Cardiac fibroblast (primary cell): ENCODE measurements at regions not wholly inside any gene's neighbourhood (a gene's known extent, or its start where the extent isn't known, plus 50 kb on each side); places are given as distances from the start of the nearest gene placed in this dataset.

Experiments
- DNase-seq, 2 donors: peaks; one replicate each; pipeline versions ENCODE4 v3.0.0 to v3.0.0-alpha.2; 2010; ENCODE audit warnings: low read depth in 2 of 2
- H3K4me3 ChIP-seq, 2 donors: replicated peaks in 1 of 2; 1 replicate in 1 of 2; 2 replicates in 1 of 2; pipeline ENCODE4 v1.5.1; 2011; ENCODE audit warnings: low read depth in 2 of 2, low read length in 2 of 2, mild to moderate bottlenecking in 2 of 2, moderate library complexity in 1 of 2
- TF ChIP-seq, protein P1 (sequence below): IDR thresholded peaks from one replicate; pipeline ENCODE4 v1.5.1; 2011; ENCODE audit warnings: low read depth, mild to moderate bottlenecking, low read length, inconsistent platforms

DNA sequence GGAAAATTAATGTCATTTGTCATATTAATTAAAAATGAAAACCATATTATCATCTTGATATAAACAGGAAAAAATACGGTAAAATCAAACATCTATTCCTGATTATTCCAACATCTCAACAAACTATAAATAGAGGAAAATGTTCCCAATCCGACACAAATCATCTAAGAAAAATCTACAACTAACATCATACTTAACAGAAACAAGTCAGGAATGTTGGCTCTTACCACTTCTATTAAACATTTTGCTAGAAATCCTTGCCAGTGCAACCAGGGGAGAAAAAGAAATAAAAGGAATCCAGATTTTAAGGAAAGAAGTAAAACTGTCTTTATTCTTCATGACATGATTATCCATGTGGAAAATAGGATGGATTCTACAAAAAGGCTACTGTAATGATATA lies 77.0 kb upstream of the IRF2BP2 start:
- no peak for DNase-seq
- TF ChIP-seq, protein P1, sequence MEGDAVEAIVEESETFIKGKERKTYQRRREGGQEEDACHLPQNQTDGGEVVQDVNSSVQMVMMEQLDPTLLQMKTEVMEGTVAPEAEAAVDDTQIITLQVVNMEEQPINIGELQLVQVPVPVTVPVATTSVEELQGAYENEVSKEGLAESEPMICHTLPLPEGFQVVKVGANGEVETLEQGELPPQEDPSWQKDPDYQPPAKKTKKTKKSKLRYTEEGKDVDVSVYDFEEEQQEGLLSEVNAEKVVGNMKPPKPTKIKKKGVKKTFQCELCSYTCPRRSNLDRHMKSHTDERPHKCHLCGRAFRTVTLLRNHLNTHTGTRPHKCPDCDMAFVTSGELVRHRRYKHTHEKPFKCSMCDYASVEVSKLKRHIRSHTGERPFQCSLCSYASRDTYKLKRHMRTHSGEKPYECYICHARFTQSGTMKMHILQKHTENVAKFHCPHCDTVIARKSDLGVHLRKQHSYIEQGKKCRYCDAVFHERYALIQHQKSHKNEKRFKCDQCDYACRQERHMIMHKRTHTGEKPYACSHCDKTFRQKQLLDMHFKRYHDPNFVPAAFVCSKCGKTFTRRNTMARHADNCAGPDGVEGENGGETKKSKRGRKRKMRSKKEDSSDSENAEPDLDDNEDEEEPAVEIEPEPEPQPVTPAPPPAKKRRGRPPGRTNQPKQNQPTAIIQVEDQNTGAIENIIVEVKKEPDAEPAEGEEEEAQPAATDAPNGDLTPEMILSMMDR: no peak
- H3K4me3 ChIP-seq: no peak overlapping the region

DNA sequence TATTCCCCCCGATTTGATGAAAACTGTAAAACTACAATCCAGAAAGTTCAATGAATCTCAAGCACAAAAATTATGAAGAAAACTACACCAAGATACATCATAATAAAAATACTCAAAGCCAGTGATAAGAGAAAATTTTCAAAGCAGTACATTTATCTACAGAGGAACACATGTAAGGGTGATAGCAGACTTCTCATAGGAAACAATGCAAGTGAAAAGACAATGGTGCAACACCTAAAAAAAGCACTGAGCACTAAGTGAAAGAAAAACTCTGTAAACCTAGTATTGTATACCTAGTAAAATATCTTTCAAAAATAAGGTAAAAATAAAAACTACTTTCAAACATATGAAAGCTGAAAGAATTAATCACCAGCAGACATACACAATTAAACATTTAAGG lies 76.1 kb upstream of the IRF2BP2 start:
- H3K4me3 ChIP-seq: no peak overlapping the region
- DNase-seq: no peak

DNA sequence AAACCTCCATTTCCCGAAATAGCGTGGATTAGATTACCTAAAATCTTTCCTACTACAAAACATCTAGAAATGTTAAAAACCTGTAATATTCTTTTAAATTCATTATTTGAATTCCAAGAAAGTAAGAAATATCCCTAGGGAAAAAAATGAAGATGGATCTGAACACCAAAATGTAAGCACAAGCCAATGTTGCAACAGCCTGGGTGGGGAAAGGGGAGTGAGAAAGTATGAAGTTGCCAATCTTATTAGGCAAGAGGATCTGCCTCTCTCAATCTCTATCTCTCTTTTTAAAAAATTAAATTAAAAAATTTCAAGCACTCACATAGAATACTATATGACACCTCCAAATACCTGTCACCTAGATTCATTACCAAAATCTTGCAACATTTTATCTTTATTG lies 74.9 kb upstream of the IRF2BP2 start:
- H3K4me3 ChIP-seq: no peak overlapping the region
- TF ChIP-seq, protein P1: no peak
- DNase-seq: peak; percentile 38 to 56

More for the DNA sequence above, 76.1 kb upstream of the IRF2BP2 start:
- TF ChIP-seq, protein P1: no peak

DNA sequence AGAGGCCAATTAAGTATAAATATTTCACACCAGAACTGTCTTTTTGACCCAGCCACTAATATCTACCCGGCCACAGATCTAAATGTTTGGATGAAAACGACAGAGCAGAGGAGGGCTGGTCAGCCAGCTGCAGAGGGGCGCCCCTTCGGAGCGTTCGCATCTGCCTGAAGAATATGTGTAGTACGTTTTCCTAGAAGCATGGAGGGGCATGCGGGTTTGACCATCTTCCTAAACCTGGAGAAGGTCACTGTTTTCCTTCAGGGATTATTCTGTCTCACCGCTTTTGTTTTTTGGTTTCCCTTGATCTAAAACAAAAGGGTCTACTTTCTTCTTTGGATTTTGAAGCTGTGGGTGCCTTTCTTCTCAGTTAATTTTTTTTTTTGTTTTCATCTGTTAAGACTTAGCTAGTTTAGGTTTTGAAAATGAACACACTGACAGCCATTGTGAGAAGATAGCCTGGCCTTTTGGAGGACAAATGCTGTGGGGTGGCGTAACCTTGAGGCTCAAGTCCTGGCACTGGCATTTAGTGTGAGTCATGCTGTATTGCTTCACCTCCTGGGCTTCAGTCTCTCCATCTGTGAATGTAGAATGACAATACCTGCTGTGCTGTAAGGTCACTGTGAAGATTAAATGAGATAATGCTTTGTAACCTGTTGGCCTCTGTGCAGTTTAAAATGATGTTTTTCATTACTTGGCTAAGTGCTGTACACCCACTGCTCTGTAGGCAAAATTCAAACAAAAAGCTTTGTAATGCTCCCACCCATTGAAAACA lies 74.1 kb upstream of the IRF2BP2 start:
- H3K4me3 ChIP-seq: no peak overlapping the region
- DNase-seq: peak; percentile 83 to 92
- TF ChIP-seq, protein P1: no peak

DNA sequence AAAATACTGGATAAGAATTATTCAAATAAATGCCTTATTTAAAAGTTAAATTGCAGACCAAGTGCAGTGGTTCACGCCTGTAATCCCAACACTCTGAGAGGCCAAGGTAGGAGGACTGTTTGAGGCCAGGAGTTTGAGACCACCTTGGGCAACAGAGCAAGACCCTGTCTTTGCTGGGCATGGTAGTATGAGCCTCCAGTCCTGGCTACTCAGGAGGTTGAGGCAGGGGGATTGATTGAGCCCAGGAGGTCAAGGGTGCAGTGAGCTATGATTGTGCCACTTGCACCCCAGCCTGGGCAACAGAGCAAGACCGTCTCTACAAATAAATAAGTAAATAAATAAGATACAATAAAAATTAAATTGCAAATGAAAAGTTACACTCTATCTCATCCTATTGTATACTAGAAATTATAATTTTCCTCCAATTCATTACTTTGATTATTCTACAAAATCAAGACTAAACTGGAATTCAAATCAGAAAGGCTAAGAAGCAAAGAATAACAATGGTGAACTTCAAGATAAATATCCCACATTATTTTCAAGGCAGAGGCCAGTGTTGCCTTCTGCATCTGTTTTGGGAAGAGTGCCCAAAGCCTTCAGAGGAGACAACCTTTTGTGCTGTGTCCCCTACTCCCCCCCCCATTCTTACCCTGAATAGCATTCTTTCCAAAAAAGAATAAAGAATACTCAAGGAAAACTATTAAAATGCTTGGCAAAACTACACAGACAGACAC lies 73.3 kb upstream of the IRF2BP2 start:
- no peak overlapping the region for H3K4me3 ChIP-seq
- TF ChIP-seq, protein P1: no peak
- DNase-seq: peak in 1 of 2 donors; percentile 23

DNA sequence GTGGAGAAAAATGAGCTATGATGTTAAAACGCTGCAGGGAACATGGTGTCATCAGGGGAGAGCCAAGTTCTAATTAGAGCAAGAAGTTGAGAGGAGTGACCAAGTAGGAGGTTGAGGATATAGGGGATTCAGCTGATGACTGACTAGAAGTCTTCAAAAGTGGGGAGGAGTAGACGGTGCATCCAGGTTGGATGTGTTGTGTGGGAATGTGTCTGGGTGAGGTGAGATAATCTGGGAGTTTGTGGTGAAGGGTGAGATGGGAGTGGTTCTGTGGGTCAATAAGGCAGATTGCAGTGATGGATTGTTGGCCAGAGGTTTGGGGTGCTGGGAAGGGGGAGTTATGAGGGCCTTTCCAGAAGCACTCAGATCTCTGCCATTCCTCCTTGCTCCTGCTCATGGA lies 72.0 kb upstream of the IRF2BP2 start:
- H3K4me3 ChIP-seq: no peak overlapping the region
- no peak for DNase-seq
- TF ChIP-seq, protein P1: no peak
